ENCODE measurements at regions not wholly inside any gene's neighbourhood (a gene's known extent, or its start where the extent isn't known, plus 50 kb on each side); places are given as distances from the start of the nearest gene placed in this dataset.

DNA sequence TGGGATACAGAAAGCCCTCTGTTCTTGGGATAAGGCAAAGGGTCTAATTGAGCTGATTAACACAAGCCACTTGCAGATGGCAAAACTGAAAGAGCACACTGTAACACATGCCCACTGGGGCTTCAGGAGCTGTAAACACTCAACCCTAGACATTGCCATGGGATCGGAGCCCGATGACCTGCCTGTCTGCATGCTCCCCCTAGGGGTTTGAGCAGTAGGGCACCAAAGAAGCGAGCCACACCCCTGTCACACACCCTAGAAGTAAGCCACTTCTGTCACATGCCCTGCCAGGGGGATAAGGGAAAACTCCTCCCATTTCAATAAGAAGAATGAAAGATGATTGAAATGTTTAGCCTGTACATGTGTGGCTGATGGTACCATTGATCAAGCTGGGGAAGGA is 81.3 kb upstream of the IRX6 start:
- no peak for DNase-seq

- DNase-seq, result no peak
These were observed 75.9 kb upstream of the IRX6 start for GRCh38 chr16:55248058-55248457.

- no peak for DNase-seq
These were observed 75.5 kb upstream of the IRX6 start for GRCh38 chr16:55248494-55248893.

DNA sequence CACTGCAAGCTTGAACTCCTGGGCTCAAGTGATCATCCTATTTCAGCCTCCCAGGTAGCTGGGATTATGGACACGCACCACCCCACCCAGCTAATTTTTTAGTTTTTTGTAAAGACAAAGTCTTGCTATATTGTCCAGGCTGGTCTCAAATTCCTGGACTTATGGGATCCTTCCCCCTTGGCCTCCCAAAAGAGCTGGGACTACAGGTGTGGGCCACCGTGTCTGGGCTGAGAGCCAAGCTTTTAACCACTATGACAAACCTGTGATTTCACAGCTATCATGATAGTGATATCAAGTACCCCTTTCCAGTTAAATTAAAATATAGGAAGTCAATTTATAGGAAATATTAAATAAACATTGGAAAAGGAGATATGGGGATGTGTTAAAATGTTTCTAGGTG is 74.6 kb upstream of the IRX6 start:
- DNase-seq, result no peak

GRCh38 chr16:55249936-55250335 is 74.1 kb upstream of the IRX6 start:
- DNase-seq, result no peak

DNA sequence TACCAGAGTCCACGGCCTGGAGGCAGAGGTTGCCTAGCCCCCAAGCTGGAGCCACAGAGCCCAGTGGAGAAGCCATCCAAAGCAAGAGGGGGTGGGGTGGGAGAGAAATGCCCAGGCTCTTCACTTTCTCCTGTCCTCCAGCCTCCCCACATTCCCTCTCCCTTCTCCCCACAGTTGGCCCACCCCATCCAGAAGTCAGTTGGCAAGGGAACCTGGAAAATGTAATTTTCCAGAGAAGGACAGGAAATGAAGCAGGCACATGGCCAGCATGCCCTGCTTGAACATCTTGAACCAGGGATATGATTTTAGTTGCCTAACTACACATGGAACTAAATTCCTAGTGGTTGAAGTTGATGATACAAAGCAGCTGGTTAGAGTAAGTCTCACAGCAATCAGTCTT is 73.3 kb upstream of the IRX6 start:
- DNase-seq, result no peak

- no peak for DNase-seq
These were observed 72.9 kb upstream of the IRX6 start for GRCh38 chr16:55251151-55251550.

GRCh38 chr16:55252577-55252976 is 71.4 kb upstream of the IRX6 start:
- DNase-seq, result no peak

DNA sequence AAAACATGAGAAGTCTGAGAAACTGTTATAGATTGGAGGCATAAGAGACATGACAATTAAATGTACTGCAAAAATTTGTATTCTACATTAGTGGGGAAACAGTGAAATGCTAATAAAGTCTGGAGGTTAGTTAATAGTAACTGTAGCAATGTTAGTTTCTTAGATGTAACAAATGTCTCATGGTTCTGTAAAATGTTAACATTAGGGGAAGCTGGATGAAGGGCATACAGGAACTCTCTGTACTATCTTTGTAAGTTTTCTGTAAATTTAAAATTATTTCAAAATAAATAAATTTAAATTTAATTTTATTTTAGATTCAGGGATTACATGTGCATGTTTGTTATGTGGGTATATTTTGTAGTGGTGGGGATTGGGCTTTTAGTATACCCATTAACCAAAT is 70.0 kb upstream of the IRX6 start:
- DNase-seq, result no peak

DNA sequence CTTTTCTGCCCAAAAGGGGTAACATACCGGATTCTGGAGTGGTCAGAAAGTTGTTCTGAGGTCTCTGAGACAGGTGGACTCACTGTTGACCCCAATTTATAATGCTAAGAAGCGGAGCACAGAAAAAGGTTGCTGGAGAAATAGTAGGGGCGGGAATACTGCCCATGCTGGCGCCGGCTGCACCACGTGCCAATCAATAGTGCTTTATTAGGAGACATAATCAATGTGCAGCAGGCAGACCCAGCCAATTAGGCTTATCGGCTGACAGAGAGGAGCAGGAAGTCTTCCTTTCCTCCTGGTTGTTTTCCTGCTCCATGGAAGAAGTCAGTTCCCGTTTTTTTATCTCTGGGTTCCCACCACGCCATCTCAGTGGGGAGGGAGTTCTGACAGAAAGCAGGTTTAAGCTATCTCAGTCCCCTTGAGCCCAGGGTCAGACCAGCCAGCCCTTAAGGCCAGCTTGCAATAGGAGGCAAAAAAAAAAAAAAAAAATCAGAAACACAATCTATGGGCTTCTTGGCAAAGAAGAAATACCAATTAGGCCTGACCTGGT is 68.2 kb upstream of the IRX6 start:
- no peak for DNase-seq

DNA sequence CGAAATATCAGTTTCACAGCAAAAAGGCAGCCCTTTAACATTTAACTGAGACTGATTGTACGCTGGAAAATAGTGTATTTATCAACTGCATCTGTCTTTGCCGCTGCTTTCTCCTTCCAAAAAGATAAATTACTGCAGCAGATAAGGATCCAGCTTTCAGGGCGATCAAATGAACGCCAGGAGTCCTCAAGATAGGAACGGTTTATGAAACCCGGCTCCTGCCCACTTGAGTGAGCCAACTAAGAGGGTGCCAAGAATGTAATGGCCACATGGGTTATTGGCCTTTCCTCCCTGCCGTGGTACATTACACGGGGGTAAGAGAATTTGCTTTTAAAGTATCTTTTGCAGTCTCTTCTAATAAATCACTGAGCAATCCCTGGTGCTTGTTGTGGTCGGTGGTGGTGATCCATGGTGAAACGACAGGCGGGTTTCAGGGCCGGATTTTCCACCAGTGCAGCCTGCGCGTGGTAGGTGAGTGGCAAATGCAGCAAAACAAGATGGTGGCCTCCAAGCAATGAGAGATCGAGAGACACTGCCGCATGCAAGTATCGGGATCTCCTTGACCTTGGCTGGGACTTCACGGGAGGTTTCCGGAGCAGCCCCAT is 67.5 kb upstream of the IRX6 start:
- DNase-seq, result no peak

GRCh38 chr16:55257966-55258613 is 65.9 kb upstream of the IRX6 start:
- no peak for DNase-seq

DNA sequence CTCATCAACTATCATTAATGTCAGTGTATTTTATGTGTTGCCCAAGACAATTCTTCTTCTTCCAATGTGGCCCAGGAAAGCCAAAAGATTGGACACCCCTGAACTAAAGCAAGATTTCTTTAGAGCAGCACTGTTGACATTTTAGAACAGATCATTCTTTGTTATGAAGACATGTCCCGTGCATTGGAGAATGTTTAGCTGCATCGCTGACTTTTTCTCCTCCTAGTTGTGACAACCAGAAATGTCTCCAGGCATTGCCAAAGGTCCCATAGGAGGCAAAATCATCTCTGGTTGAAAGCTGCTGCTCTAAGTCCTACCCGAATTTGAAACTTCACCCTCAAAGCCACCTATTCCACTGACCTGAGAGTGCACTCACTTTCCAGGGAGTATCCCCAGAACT is 62.7 kb upstream of the IRX6 start:
- DNase-seq, result no peak

GRCh38 chr16:55263271-55264250 is 60.4 kb upstream of the IRX6 start:
- DNase-seq, result no peak

- no peak for DNase-seq
These were observed 59.1 kb upstream of the IRX6 start for GRCh38 chr16:55264949-55265348.

GRCh38 chr16:55265926-55266325 is 58.1 kb upstream of the IRX6 start:
- no peak for DNase-seq

DNA sequence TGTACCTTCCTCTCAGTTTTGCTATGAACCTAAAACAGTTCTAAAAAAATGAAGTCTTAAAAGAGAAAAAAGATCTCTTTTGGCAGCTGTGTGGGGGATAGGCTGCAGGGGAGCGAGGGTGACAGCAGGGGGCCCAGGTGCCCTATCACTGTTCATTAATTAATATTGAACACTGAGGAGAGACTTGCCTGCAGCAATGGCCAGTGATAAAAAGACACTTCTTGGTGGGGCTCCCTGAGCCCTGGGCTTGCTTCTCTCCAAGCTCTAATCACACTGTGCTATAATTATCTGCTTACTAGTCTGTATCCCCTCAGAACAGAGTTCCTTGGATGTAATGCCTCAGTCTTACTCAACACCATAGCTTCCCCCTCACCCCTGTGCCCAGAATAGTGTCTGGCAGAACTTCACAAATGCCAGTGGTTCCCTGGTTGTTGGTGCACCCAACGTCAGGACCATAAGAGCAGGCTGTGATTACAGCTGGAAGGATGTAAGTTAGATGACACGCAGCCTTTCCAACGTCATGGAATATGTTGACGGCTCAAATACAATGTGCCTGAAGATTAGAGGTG is 52.0 kb upstream of the IRX6 start:
- DNase-seq, result no peak

DNA sequence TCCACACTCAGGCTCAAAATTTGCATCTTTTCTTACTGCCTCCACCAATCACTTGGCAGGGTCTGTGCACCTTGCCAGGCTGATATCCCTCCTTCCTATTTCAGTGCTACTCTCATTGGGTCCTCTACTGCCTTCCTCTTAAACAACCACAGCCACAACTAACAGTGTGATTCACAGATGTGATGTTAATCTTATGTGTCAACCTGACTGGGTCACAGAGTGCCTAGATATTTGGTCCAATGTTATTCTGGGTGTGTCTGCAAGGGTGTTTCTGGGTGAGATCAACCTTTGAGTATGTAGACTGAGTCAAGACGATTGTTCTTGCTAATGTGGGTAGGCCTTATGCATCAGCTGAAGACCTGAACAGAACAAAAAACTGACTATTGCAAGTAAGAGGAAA is 51.3 kb upstream of the IRX6 start:
- no peak for DNase-seq

- no peak for DNase-seq
These were observed 50.6 kb upstream of the IRX6 start for GRCh38 chr16:55273356-55273755.

GRCh38 chr16:55273959-55274358 is 50.0 kb upstream of the IRX6 start:
- DNase-seq, result no peak
